GM19463 (cell line): ENCODE measurements at regions not wholly inside any gene's neighbourhood (a gene's known extent, or its start where the extent isn't known, plus 50 kb on each side); places are given as distances from the start of the nearest gene placed in this dataset.

Experiments used
- ATAC-seq: cut with Tn5 transposase; IDR thresholded peaks from one replicate; pipeline ENCODE4 v1.9.1; 2021; ENCODE audit warnings: mild to moderate bottlenecking, moderate library complexity; ENCODE audit not compliant: unreplicated experiment

DNA sequence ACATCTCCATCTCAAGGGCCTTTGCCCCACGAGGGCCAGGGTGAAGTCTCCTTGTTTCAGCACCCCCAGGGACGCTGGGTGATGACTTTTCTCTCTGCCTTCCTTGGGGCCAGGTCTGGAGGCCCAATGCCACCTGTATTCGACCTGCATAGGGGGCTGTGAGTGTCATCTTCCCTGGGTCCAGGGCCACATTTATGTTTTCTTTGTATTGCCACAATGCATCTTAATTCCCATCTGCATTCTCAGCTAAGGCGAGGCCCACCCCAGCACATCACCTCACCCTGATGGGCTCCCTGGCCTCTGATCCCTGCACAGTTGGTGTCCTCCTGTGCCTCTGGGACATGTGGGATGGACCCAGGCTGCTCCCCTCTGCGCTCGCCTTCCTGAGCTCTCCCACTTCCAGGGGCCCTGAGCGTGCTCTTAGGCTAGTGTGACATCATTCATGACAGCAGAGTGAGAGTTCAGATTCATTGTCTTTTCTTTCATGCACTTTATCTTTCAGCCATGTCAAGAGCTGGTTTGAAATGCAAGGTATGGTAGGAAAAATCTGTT lies 122.0 kb upstream of the COPS8 start:
- no peak for ATAC-seq

GRCh38 chr2:236964291-236964690 lies 121.4 kb upstream of the COPS8 start:
- ATAC-seq = no peak

GRCh38 chr2:236965021-236965840 lies 120.5 kb upstream of the COPS8 start:
- ATAC-seq = no peak

GRCh38 chr2:236965841-236966096 lies 119.9 kb upstream of the COPS8 start:
- no peak for ATAC-seq

GRCh38 chr2:236967499-236967783 lies 118.2 kb upstream of the COPS8 start:
- no peak for ATAC-seq

DNA sequence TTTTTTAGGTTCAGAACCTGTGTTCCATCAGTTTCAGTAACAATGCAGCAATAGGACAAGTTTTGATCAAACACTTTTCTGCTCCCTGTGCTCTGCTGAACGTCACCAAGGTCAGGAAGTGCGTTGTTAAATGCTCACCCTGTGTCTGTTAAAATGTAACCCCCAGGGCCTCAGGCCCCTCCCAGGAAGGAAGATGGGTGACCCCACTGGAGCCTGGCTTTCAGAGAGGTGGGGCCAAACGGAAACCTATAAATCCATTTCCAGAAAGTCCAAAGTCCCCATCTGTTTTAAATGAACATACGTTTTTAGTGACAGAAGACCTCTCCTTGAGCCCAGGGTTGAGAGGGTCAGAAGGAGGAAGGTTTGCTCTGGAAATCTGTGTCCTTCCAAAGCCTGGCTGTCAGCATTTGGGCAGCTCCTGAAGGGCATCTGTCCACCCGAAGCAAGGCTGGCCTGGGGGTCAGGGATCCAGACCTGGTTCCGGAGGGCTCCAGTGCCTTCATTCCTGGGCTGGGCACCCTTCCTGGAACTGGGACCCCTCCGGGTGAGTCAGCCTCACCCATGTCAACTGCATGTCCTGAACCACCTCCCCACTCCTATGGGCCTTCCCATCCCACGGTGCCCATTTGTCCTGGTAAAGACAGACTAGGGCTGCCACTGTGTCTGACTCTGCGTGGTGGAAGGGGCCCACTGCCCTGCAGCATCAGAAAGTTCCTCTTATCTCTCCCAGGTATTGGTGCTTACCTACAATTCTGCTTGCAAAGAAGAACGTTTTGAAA lies 117.4 kb upstream of the COPS8 start:
- ATAC-seq = peak; percentile 84

DNA sequence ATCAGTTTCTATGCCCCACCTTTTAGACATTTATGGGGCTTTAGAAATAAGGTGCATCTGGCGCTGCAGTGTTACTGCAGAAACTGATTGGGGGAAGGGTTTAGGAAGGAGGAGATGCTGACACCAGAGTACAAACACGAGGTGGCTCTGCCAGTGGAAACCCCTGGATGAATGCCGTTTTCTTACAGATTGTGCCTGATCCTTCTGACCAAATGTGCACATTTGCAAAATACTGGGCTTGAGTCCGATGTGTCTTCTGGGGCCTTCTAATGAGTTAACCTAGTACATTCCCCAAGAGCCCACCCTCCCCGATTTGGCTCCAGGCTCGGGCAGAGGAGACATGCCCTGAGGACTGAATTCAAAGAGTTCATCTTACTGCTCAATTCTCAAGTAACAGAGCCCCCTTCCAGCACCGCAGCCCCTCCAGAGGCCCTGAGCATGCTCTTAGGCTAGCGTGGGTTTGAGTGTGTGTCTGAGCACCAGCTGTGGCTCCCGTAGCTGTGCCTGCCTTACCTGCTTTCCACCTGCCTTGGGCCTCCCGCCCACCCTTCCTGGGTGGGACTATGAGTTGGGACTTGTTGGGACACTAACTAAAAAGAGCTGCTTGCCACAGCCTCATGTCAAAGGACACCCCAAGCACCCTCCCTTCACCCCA lies 116.7 kb upstream of the COPS8 start:
- ATAC-seq = no peak

DNA sequence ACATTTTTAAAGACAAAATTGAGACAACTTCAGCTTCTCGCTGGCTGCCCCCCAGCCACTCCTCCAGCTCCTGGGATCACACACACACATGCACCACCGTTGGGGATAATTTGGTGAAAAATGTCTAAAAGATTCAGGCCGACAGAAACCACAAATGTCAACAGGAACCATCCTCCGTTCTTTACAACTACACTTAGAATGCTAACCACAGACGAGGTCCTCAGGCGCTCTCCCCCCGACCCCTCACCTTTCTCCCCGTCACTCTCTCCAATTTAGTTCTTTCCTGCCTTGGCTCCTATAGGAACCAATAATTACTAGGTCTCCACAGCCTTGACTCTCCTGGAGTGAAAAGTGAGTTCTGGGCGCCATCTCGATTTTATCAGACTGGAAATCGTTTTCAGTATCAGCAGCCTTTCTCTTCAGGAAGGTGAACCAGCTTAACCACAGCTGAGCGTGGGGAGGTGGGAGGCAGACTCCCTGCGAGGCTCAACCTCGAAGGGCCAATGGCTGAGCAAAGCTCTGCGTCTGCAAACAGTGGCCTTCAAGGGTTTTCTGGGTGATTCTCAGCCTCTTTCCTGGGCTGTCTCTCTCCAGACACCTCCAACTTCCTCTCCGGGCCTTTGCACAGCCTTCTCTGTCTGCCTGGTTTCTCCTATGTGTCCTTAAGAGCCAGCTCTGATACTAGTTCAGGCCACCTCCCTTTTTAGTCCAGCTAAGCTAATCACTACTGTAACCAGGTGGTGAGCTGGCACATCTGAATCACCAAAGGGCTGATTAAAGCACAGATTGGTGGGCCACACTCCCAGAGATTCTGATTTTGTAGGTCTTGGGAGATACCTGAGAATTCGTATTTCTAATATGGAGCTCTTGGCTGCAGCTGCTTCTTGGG lies 115.7 kb upstream of the COPS8 start:
- no peak for ATAC-seq

DNA sequence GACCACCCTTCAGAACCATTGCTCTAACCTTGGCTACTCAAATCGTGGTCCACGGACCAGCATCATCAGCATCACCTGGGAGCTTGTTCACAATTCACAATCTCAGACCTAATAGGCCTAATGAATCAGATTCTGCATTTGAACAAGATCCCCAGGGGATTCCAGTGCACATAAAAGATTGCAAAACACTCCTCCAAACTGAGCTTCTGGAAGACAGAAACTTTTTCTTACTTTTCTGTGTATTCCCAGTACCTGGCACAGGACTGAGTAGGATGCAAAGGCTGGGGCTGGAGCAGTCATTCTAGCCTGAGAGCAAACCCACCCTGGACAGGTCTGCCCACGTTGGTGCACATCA lies 115.1 kb upstream of the COPS8 start:
- ATAC-seq = no peak

DNA sequence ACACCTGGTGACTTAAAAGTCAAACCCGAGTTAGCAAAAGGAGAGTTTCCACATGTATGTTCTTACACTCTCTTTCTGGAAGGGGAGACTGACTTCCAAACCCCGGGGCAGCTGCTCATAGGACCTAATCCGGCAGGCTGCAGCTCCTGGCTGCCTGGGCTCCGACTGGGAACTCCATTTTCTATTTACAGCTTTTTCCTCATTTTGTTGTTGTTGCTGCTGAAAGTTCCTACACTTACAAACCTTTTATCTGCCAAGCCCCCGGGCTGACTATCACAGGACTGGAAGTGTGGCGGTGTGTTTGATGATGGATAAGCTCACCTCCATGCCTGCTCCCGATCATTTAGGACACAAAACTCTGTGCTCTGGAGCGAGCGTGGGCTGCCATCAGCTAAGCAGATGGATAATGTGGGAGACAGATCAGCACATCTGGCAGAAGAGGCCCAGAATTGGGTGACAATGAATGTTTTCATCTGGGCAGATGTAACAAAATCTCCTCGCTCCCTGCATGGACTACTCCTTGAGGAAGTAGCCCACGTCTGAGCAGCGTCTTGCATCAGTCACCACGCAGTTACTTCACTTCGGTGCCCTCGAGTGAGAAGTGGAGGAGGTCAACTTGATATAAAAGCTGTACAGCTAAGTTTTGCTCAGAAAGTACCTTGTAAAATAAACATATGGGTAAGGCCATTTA lies 114.4 kb upstream of the COPS8 start:
- no peak for ATAC-seq

DNA sequence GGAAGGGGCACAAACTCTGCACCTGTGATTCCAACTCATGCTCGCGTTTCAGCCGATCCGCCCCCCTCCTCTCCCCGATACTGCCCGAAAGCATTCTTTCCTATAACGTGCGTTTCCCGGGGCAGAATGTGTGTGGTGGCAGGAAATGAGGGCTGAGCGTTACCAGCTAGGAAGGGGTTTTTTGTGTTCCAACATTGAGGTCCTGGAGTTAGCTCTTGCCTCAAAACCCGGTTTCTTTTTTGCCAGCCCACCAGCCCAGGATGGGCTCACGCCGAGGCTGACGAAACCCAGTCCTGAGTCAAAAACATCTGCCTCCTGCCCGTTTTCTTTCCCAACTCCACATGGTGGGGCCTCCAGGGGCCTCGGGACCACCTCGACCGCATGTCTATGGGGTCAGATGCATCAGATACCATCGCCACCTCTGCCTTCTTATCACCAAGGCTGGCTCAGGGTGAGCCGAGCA lies 113.7 kb upstream of the COPS8 start:
- ATAC-seq = no peak

DNA sequence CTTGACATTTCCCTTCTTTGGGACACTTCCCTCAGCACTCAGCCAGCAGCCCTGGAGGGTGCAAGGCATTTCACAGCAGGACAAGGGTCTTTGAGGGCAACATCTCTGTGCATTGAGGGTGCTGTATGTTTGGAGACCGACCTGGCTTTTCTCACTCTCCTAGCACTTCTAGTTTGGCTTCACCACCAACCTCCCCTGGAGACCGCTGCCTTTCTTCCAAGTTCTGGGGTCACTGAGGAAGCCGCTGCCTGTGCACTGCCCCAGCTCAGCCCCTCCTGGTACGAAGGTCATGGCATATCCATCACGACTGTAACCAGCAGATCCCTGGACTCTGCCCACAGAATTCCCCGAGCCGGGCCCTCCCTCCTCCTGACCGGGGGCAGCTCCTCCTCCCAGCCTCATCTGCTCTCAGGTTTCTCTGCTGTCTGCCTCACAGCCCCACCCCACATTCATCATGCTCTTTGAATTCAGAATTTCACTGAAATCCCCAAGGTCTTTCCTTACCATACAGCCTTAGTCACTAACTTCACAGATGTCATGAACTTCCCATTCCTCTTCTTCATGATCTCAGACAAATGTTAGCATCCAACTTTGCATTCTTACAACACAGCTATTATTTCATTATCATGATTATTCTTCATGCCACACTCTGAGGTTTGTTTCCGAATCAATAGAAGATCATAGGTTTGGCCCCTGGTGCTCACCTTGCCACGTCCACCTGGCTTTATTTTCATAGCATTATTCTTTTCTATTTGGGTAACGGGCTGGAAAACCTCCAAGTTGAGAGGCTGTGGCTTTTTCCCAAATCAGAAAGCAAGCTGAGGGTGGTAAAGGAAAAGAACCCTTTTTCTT lies 113.0 kb upstream of the COPS8 start:
- no peak for ATAC-seq

GRCh38 chr2:236973343-236973980 lies 112.2 kb upstream of the COPS8 start:
- ATAC-seq = no peak

- ATAC-seq = no peak
These were observed 111.5 kb upstream of the COPS8 start for GRCh38 chr2:236974148-236974547.

- ATAC-seq = no peak
These were observed 110.9 kb upstream of the COPS8 start for GRCh38 chr2:236974752-236975151.

GRCh38 chr2:236975766-236976165 lies 109.9 kb upstream of the COPS8 start:
- ATAC-seq = no peak

GRCh38 chr2:236976266-236977062 lies 109.2 kb upstream of the COPS8 start:
- no peak for ATAC-seq
